Brain microvascular endothelial cell (primary cell): ENCODE measurements at regions not wholly inside any gene's neighbourhood (a gene's known extent, or its start where the extent isn't known, plus 50 kb on each side); places are given as distances from the start of the nearest gene placed in this dataset.
"Not testable (repeated sequence)": the region's sequence is repeated elsewhere in the genome, so short reads cannot be mapped to it uniquely, and the experiment has no call there.

Source experiments
- DNase-seq: peaks from one replicate; pipeline ENCODE4 v3.0.0-alpha.2; 2020
- H3K27ac ChIP-seq: fragments of 250-450 bp; sonication (Bioruptor Pico); 2 replicates; pipeline ENCODE4 v1.5.1; 2020; ENCODE audit warnings: mild to moderate bottlenecking, moderate library complexity
- H3K27me3 ChIP-seq: fragments of 250-450 bp; sonication (Bioruptor Pico); replicated peaks from 2 replicates; pipeline ENCODE4 v1.5.1; 2020; ENCODE audit warnings: mild to moderate bottlenecking
- H3K36me3 ChIP-seq: fragments of 250-450 bp; sonication (Bioruptor Pico); replicated peaks from 2 replicates; pipeline ENCODE4 v1.5.1; 2020; ENCODE audit warnings: mild to moderate bottlenecking
- H3K4me3 ChIP-seq: 2 replicates; pipeline ENCODE4 v1.5.1; 2011; ENCODE audit warnings: low read depth, mild to moderate bottlenecking, control low read depth, low read length, moderate library complexity
- CTCF ChIP-seq: IDR thresholded peaks from 2 replicates; pipeline ENCODE4 v1.5.1; 2011; ENCODE audit warnings: low read depth, mild to moderate bottlenecking, moderate library complexity, low read length, control low read depth, inconsistent platforms; ENCODE audit errors: missing control alignments
- in situ Hi-C: cut with HindIII; loops from 2 replicates; pipeline ENCODE4 v1.10.0; 2017; ENCODE audit warnings: low sequenced_read_pairs, low pct_ligation_motif_present

GRCh38 chr10:3559011-3559410 lies 226.0 kb downstream of the KLF6 start:
- no peaks in the 10 kb centered on the region for H3K27me3 ChIP-seq
- in situ Hi-C loops: no loop called here
- DNase-seq: no peak

GRCh38 chr10:3556191-3557017 lies 228.6 kb downstream of the KLF6 start:
- in situ Hi-C loops, H3K4me3 ChIP-seq, DNase-seq, H3K27ac ChIP-seq, H3K27me3 ChIP-seq, H3K36me3 ChIP-seq: not testable (repeated sequence)

More at GRCh38 chr10:3559011-3559410, 226.0 kb downstream of the KLF6 start:
- no peaks in the 10 kb centered on the region for H3K36me3 ChIP-seq
- TF ChIP-seq CTCF: no peak
- no peak overlapping the region for H3K27ac ChIP-seq
- no peak overlapping the region for H3K4me3 ChIP-seq

GRCh38 chr10:3554121-3554522 lies 230.9 kb downstream of the KLF6 start:
- H3K36me3 ChIP-seq: no peaks in the 10 kb centered on the region
- no peak for DNase-seq
- no peak overlapping the region for H3K4me3 ChIP-seq
- in situ Hi-C loops: no loop called here
- H3K27me3 ChIP-seq: no peaks in the 10 kb centered on the region
- TF ChIP-seq CTCF: no peak
- H3K27ac ChIP-seq: no peak overlapping the region

GRCh38 chr10:3552281-3552680 lies 232.7 kb downstream of the KLF6 start:
- Histone ChIP-seq H3K4me3 (no peak overlapping the region), H3K36me3 (no peaks in the 10 kb centered on the region), H3K27ac (no peak overlapping the region), H3K27me3 (no peaks in the 10 kb centered on the region)
- in situ Hi-C loops: no loop called here
- TF ChIP-seq CTCF: no peak
- no peak for DNase-seq

- H3K27me3 ChIP-seq: no peaks in the 10 kb centered on the region
- no peaks in the 10 kb centered on the region for H3K36me3 ChIP-seq
- no peak overlapping the region for H3K4me3 ChIP-seq
- no peak for TF ChIP-seq CTCF
- in situ Hi-C loops: no loop called here
- DNase-seq: no peak
- H3K27ac ChIP-seq: no peak overlapping the region
These were observed 233.2 kb downstream of the KLF6 start for GRCh38 chr10:3551761-3552160.

- Histone ChIP-seq H3K36me3 (no peaks in the 10 kb centered on the region), H3K27me3 (no peaks in the 10 kb centered on the region), H3K27ac (no peak overlapping the region), H3K4me3 (no peak overlapping the region)
- TF ChIP-seq CTCF: no peak
- no peak for DNase-seq
- in situ Hi-C loops: no loop called here
These were observed 235.9 kb downstream of the KLF6 start for GRCh38 chr10:3549118-3549517.
